Tibial artery (tissue), 4 donors: ENCODE measurements at regions not wholly inside any gene's neighbourhood (a gene's known extent, or its start where the extent isn't known, plus 50 kb on each side); places are given as distances from the start of the nearest gene placed in this dataset.

Source experiments
- DNase-seq, 2 donors: peaks; one replicate each; pipeline ENCODE4 v3.0.0-alpha.2; 2019
- H3K27ac ChIP-seq, 2 donors: fragments of 200-600 bp; sonication (generic) in 1 of 2; 1 replicate in 1 of 2; 2 replicates in 1 of 2; pipeline ENCODE4 v1.5.1; 2018 to 2019; ENCODE audit warnings: mild to moderate bottlenecking in 1 of 2
- H3K27me3 ChIP-seq, 2 donors: fragments of 200-600 bp; sonication (generic) in 1 of 2; one replicate each; pipeline versions ENCODE4 v1.5.1 to v1.6.0; 2016 to 2019
- H3K36me3 ChIP-seq, 3 donors: fragments of 200-600 bp; sonication (generic) in 2 of 3; one replicate each; pipeline ENCODE4 v1.5.1; 2016 to 2019; ENCODE audit warnings: mild to moderate bottlenecking in 2 of 3
- H3K4me1 ChIP-seq, 4 donors: fragments of 200-600 bp; sonication (generic) in 2 of 4; 1 replicate in 3 of 4; 2 replicates in 1 of 4; pipeline ENCODE4 v1.5.1; 2016 to 2019
- H3K4me3 ChIP-seq, 2 donors: fragments of 200-600 bp; sonication (generic) in 1 of 2; 1 replicate in 1 of 2; 2 replicates in 1 of 2; pipeline ENCODE4 v1.5.1; 2018 to 2019; ENCODE audit warnings: mild to moderate bottlenecking in 2 of 2
- H3K9me3 ChIP-seq, 3 donors: fragments of 200-600 bp; sonication (generic) in 1 of 3; one replicate each; pipeline ENCODE4 v1.5.1; 2016 to 2019
- intact Hi-C: fragments of 100-400 bp; cut with DNase I; formaldehyde crosslinking; loops from one replicate; pipeline ENCODE4 v1.15.0; 2023; ENCODE audit warnings: low total_unique reads
- TF ChIP-seq, protein P1 (sequence below), 2 experiments: fragments of 200-600 bp in 1 of 2; fragments of 450-650 bp in 1 of 2; IDR thresholded peaks; one replicate each; pipeline ENCODE4 v1.5.1; 2017 to 2019; ENCODE audit warnings: antibody characterized with exemption in 2 of 2, mild to moderate bottlenecking in 1 of 2, moderate library complexity in 1 of 2

DNA sequence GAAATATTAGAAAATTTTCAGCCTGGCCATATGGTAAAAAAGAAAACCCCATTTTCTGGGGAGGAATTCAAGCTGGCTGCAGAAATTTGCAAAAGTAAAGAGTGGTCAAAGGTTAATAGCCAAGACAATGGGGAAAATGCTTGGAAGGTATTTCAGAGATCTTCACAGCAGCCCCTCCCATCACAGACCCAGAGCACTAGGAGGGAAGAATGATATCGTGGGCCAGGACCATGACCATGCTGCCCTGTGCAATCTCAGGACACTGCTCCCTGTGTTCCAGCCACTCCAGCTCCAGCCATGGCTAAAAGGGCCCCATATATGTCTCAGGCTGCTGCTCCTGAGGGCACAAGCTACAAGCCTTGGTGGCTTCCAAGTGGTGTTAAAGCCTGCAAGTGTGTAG is 93.9 kb upstream of the AGAP1 start:
- intact Hi-C loops, result no loop called here
- no peak overlapping the region for H3K4me3 ChIP-seq
- DNase-seq, result no peak
- H3K27ac ChIP-seq, result no peak overlapping the region
- no peaks in the 10 kb centered on the region for H3K4me1 ChIP-seq
- TF ChIP-seq, protein P1, sequence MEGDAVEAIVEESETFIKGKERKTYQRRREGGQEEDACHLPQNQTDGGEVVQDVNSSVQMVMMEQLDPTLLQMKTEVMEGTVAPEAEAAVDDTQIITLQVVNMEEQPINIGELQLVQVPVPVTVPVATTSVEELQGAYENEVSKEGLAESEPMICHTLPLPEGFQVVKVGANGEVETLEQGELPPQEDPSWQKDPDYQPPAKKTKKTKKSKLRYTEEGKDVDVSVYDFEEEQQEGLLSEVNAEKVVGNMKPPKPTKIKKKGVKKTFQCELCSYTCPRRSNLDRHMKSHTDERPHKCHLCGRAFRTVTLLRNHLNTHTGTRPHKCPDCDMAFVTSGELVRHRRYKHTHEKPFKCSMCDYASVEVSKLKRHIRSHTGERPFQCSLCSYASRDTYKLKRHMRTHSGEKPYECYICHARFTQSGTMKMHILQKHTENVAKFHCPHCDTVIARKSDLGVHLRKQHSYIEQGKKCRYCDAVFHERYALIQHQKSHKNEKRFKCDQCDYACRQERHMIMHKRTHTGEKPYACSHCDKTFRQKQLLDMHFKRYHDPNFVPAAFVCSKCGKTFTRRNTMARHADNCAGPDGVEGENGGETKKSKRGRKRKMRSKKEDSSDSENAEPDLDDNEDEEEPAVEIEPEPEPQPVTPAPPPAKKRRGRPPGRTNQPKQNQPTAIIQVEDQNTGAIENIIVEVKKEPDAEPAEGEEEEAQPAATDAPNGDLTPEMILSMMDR (IDR thresholded peaks at IDR 0.05), result no peak
- H3K9me3 ChIP-seq, result no peaks in the 10 kb centered on the region
- no peaks in the 10 kb centered on the region for H3K36me3 ChIP-seq
- H3K27me3 ChIP-seq, result peaks cover 0 to 7% of the 10 kb centered on the region in 2 donors

DNA sequence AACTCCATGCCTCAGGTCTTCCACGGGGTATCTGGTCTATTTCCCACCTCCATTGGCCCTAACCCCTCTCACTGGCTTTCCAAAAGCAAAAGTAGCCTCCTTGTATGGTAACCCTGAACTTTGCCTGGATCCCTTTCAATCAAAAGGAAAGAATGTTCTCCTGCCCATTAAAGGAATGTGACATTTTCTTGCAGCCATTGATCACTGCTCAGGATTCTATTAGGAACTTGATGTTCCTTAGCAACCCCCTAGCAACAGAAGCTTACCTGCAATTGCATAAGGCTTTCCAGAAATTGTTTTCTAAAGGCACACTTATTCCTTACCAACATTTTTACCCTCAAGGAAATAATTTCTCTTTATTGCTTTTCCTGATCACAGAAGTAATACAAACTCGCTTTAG is 91.4 kb upstream of the AGAP1 start:
- peaks cover 0 to 2% of the 10 kb centered on the region in 2 donors for H3K27me3 ChIP-seq
- intact Hi-C loops, result no loop called here
- no peaks in the 10 kb centered on the region for H3K36me3 ChIP-seq
- H3K27ac ChIP-seq, result no peak overlapping the region
- H3K4me1 ChIP-seq, result no peaks in the 10 kb centered on the region
- H3K9me3 ChIP-seq, result no peaks in the 10 kb centered on the region
- no peak for DNase-seq
- TF ChIP-seq, protein P1 (IDR thresholded peaks at IDR 0.05), result no peak
- H3K4me3 ChIP-seq, result no peak overlapping the region

DNA sequence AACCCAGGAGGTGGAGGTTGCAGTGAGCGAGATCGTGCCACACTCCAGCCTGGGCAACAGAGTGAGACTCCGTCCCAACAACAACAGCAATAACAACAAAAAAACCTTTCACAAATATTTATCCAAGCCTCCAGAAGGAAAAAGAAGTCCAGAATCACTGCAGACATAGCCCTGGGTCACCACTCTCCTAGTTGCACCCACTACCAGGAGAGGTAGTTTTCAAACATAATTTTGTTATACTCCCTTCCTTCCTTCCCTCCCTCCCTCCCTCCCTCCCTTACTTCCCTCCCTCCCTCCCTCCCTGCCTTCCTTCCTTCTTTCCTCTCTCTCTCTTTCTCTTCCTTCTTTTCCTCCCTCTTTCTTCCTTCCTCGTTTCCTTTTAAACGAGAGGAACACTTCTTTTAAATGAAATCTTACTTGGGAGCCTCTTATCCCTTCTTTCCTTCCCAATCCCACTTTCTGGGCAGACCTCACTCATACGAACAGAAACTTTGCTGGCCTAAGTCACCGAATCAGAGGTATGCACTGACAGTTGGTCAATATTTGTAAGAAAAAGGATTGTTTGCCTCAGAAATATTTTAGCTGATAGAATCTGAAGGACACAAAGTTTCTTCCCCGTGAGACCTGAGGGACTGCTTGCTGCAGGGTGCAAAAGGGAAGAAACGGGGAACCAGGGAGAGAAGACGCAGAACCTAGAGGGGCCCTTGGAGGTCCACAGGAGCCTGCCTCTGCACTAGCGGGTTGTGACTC is 88.1 kb upstream of the AGAP1 start:
- no peak overlapping the region for H3K27ac ChIP-seq
- H3K27me3 ChIP-seq, result peaks cover 0 to 2% of the 10 kb centered on the region in 2 donors
- TF ChIP-seq, protein P1 (IDR thresholded peaks at IDR 0.05), result no peak
- H3K36me3 ChIP-seq, result no peaks in the 10 kb centered on the region
- no peak overlapping the region for H3K4me3 ChIP-seq
- intact Hi-C loops, result no loop called here
- no peaks in the 10 kb centered on the region for H3K4me1 ChIP-seq
- DNase-seq, result no peak
- no peaks in the 10 kb centered on the region for H3K9me3 ChIP-seq

DNA sequence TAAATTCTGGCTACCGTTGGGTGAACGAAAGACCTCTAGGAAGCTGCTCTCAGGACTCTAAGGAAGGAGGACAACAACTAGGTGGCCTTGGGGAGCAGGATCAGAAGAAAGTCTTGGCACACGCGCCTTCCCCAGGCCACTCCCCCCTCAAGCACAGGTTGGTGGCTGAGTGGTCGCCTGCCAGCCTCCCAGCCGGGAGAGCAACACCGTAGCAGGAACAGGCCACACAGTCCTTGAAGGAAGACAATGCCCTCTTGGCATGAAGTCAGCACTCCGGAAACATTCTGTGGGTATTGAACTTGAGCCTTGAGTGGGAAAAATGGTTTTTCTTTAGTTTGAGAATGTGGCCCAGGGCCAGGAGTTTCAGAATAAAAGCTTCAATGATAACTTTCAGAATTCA is 87.4 kb upstream of the AGAP1 start:
- TF ChIP-seq, protein P1 (IDR thresholded peaks at IDR 0.05), result no peak
- no peak for DNase-seq
- no peaks in the 10 kb centered on the region for H3K36me3 ChIP-seq
- intact Hi-C loops, result no loop called here
- H3K4me1 ChIP-seq, result no peaks in the 10 kb centered on the region
- peaks cover 0 to 2% of the 10 kb centered on the region in 2 donors for H3K27me3 ChIP-seq
- no peak overlapping the region for H3K27ac ChIP-seq
- no peak overlapping the region for H3K4me3 ChIP-seq
- H3K9me3 ChIP-seq, result no peaks in the 10 kb centered on the region

DNA sequence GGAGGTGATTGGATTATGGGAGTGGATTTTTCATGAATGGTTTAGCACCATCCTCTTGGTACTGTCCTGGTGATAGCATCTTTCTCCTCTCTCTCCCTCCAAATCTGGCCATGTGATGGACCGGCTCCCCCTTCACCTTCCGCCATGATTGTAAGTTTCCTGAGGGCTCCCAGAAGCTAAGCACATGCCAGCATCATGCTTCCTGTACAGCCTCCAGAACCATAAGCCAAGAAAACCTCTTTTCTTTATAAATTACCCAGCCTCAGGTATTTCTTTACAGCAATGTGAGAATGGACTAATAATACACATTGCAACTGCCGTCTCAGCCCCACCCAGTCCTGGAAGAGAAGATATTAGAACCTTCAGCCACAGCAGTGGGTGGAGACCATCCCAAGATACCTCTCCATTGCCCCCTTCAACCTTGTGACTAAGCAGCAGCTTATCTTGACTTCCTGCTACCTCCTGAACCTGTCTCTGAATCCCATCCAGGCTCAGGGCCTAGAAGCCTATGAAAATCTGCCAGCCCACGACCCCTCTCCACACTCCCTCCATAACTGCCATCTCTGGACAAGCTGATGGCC is 81.8 kb upstream of the AGAP1 start:
- H3K4me3 ChIP-seq, result no peak overlapping the region
- DNase-seq, result no peak
- no peaks in the 10 kb centered on the region for H3K36me3 ChIP-seq
- no peak overlapping the region for H3K27ac ChIP-seq
- H3K9me3 ChIP-seq, result no peaks in the 10 kb centered on the region
- no peaks in the 10 kb centered on the region for H3K27me3 ChIP-seq
- intact Hi-C loops, result no loop called here
- H3K4me1 ChIP-seq, result no peaks in the 10 kb centered on the region
- TF ChIP-seq, protein P1 (IDR thresholded peaks at IDR 0.05), result no peak
